ENCODE measurements at regions not wholly inside any gene's neighbourhood (a gene's known extent, or its start where the extent isn't known, plus 50 kb on each side); places are given as distances from the start of the nearest gene placed in this dataset.
"Not testable (repeated sequence)": the region's sequence is repeated elsewhere in the genome, so short reads cannot be mapped to it uniquely, and the experiment has no call there.

GRCh38 chr4:66355328-66355727, 685.0 kb upstream of the EPHA5 start:
- no peak for DNase-seq

DNA sequence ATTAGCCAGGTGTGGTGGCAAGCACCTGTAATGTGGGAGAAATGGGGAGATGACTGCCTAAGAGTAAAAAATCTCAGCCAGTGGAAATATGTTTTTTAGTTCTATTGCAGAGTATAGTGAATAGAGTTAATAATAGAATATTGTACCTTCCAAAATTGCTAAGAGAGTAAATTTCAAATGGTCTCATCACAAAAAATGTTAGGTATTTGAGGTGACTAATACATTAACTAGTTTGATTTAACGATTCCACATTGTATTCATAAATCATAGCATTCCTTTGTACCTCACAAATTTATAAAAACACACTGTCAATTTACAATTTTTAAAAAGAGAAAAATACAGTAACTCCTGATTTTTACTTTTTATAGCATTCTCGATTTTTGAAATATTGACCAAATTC, 681.5 kb upstream of the EPHA5 start:
- DNase-seq: no peak

- no peak for DNase-seq
Observed at GRCh38 chr4:66340286-66340893, 670.1 kb upstream of the EPHA5 start.

DNA sequence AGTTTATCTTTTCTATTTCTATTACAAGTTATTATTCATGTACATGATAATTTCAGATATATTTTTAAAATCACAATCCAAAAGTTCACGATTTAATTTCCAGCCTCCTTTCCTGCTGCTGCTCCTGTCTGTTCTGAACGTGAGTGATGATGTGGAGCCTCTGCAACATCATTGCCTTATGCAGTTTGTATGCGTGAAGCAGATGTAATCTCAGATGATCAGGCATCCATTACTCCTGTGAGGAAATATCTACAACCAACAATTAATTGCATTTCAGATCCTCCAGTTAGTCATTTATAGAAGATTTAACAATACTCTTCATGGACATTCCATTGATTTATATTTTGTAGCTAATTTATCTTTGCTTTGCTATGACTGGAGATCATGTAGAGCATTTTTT, 668.7 kb upstream of the EPHA5 start:
- no peak for DNase-seq

DNA sequence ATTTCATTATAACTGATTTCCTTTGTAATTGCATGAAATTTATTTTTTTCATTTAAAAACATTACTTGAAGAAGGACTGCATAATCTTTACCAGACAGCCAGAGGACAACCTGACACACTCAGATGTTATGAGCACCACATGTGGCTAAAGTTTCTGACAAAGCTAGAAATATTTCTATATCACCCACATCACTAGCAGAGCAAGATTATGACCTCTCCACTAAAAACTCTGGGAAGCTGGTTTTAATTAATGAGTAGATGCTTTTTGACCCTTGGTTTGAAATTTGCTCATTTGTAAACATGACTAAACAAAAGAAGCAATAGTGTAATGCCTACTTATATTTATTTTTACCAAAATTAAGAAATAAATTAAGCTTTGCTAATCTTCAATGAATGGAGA, 661.5 kb upstream of the EPHA5 start:
- DNase-seq: no peak

- DNase-seq: no peak
Observed at GRCh38 chr4:66330125-66330524, 659.8 kb upstream of the EPHA5 start.

DNA sequence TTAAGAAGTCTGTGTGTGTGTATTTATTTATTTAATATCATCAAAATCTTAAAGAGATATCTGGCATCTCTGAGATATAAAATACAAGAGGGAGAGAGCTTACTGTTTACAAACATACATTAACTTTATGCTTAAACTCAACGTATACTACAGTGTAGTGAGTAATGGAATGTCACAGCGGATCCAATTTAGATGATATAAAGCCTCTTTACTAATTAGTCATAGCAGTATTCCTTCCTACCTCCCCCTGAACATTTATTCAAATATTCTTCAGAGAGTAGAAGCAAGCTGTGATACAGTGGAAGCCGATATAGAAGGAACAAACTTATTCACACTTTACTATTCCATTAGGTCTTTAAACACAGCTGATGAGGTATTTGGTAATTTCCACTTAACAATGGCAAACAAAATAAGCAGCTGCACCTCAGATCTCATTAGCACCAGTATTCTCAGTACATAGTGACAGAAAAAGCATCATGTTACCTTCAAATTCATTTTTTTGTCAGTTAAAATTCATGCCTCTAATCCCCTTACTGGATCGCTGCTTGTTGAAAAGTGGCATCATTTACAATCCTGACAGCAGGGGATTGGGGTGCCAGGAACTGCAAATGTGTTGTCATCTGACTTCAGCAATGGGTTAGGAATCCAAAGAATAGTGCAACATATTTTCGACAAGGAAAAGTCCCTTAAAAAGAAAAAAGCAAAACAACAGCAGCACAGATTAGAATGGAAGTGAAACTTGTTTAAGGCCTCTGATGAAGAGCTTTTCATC, 658.7 kb upstream of the EPHA5 start:
- DNase-seq: no peak

DNA sequence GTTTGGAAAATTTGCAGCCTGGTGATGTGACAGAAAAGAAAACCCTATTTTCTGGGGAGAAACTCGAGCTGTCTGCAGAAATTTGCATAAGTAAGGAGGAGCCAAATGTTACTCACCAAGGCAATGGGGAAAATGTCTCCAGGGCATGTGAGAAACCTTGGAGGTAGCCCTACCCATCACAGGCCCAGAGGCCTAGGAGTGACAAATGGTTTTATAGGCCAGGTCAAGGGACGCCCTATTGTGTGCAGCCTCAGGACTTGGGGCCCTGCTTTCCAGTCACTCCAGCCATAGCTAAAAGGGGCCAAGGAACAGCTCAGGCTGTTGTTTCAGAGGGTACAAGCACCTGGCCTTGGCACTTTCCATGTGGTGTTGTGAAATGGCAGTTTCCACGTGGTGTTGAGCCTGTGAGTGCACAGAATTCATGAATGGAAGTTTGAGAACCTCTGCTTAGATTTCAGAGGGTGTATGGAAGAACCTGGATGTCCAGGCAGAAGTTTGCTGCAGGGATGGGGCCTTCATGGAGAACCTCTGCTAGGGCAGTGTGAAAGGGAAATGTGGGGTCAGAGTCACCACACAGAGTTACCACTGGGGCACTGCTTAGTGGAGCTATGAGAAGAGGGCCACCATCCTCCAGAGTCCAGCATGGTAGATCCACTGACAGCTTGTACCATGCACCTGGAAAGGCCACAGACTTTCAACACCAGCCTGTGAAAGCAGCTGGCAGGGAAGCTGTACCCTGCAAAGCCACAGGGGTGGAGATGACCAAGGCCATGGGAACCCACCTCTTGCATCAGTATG, 637.6 kb upstream of the EPHA5 start:
- DNase-seq: no peak

- DNase-seq: no peak
Observed at GRCh38 chr4:66300336-66300934, 630.1 kb upstream of the EPHA5 start.

DNA sequence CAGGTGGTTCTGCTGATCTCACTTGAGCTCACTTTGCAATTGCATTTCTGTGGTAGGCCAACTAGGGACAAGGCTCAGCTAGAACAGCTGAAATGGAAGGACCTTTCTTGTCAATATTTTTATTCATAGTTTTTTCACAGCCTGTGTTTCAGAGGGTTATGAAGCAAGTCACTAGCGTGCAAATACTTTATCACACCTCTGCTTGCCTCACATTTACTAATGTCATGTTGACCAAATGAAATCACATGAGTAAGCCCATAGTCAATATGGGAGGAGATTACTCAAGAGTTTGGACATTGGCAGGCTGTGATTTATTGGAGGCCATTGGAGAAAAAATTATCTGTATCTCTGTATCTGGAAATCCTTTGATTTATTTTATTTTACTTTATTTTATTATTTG, 628.3 kb upstream of the EPHA5 start:
- DNase-seq: no peak

- DNase-seq: no peak
Observed at GRCh38 chr4:66297703-66298102, 627.4 kb upstream of the EPHA5 start.

DNA sequence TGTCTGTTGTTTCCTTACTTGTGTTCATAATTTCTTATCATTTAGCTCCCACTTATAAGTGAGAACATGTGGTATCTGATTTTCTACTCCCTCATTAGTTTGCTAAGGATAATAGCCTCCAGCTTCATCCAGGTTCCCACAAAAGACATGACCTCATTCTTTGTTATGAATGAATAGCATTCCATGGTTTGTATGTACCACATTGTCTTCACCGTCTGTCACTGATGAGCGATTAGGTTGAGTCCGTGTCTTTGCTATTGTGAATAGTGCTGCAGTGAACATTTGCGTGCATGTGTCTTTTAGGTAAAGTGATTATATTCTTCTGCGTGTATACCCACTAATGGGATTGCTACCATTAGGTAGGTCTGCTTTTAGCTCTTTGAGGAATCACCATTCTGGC, 624.3 kb upstream of the EPHA5 start:
- DNase-seq: no peak

GRCh38 chr4:66284991-66285451, 614.7 kb upstream of the EPHA5 start:
- no peak for DNase-seq

GRCh38 chr4:66279084-66279483, 608.8 kb upstream of the EPHA5 start:
- DNase-seq: no peak

- DNase-seq: no peak
Observed at GRCh38 chr4:66275411-66276038, 605.2 kb upstream of the EPHA5 start.

DNA sequence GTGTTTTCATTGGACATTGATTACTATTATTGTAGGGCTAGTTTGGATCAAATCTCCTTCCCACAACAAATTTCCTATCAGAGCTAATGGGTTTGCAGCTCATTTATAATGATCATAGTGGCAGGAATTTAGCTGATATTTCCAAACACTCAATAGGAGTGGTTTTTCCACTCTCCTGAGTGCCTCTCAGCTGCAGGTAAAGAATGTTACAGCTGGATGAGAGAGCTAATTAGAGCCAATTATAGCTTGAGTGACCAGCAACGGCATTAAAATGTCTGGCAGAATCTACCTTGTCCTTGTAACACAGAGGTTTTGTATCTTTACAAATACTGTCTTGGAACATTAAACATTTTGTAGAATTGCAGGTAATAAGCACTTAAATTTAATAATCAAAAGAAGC, 602.8 kb upstream of the EPHA5 start:
- no peak for DNase-seq

DNA sequence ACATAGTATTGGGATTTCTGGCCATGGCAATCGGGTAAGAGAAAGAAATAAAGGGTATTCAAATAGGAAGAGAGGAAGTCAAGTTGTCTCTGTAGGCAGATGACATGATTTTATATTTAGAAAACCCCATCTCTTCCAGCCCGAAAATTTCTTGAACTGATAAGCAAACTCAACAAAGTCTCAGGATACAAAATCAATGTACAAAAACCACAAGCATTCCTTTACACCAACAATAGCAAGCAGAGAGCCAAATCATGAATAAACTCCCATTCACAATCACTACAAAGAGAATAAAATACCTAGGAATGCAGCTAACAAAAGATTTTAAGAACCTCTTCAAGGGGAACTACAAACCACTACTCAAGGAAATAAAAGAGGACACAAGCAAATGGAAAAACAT, 600.1 kb upstream of the EPHA5 start:
- not testable (repeated sequence) for DNase-seq

DNA sequence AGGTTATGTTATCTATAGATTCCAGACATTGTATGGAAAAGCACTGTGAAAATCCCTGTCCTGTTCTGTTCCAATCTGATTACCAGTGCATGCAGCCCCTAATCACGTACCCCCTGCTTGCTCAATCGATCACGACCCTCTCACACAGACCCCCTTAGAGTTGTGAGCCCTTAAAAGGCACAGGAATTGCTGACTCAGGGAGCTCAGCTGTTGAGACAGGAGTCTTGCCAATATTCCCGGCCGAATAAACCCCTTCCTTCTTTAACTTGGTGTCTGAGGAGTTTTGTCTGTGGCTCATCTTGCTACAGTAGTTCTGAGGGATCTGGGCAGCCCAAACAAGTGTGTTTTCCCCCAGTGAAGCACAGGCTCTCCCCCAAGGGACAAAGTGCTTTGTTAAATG, 596.3 kb upstream of the EPHA5 start:
- DNase-seq: not testable (repeated sequence)

DNA sequence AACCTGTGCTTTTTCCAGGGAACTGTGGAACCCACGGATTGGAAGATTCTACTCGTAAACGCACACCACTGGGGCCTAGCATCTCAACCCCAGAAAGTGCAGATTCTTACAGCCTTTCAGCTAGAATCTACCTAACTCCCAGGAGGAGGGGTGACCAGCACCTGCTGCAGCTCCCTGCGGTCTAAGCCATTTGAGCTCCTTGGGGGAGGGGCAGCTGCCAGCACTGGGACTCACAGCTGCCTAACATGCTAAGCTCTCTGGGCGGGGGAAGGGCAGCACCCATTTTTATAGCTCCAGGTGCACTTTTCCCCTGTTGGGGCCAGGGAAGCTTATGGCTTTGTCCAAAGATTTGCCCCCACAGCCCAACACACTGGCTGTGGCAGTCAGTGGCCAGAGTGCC, 595.7 kb upstream of the EPHA5 start:
- DNase-seq: no peak

GRCh38 chr4:66252291-66252690, 582.0 kb upstream of the EPHA5 start:
- no peak for DNase-seq

DNA sequence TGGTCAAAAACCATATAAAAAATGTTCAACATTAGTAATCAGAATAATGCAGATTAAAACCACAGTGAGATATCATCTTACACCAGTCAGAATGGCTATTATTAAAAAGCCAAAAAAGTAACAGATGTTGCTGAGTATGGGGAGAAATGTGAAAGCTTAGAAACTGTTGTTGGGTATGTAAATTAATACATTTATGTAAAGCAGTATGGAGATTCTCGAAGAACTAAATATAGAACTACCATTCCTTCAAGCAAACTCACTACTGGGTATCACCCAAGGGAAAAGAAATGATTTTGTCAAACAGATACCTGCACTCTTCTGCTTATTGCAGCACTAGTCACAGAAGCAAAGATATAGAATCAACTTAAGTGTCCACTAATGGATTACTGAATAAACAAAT, 576.4 kb upstream of the EPHA5 start:
- no peak for DNase-seq

- no peak for DNase-seq
Observed at GRCh38 chr4:66235876-66236275, 565.6 kb upstream of the EPHA5 start.

GRCh38 chr4:66229885-66230284, 559.6 kb upstream of the EPHA5 start:
- no peak for DNase-seq

Measured in activated CD4-positive, CD25-positive, alpha-beta regulatory T cell treated with anti-CD3 and anti-CD28 coated beads, Interleukin-2, amount 50 U/mL, for 72 hours (primary cell).